Caco-2 (cell line): ENCODE measurements at regions not wholly inside any gene's neighbourhood (a gene's known extent, or its start where the extent isn't known, plus 50 kb on each side); places are given as distances from the start of the nearest gene placed in this dataset.

ENCODE experiments used
- BruUV-seq: library from RNA; stranded (reverse); fragments of 400-500 nt; replicated peaks from 2 replicates; lab custom pipeline; 2021; lab: Mats Ljungman, UMichigan
- CTCF ChIA-PET: fragments of 300-600 bp; sonication (Branson Sonifier 250); formaldehyde crosslinking; loops from one replicate; lab custom pipeline; 2022; ENCODE audit warnings: antibody characterized with exemption; lab: Charles Lee
- POLR2A ChIA-PET: fragments of 300-600 bp; sonication (Branson Sonifier 250); formaldehyde crosslinking; loops from one replicate; lab custom pipeline; 2022; ENCODE audit warnings: antibody characterized with exemption; lab: Charles Lee
- DNase-seq, 2 experiments: peaks; one replicate each; pipeline versions ENCODE4 v3.0.0 to v3.0.0-alpha.2; 2020 to 2022
- H3K27me3 ChIP-seq: replicated peaks from 2 replicates; pipeline ENCODE4 v1.6.0; 2011; ENCODE audit warnings: low read length; ENCODE audit not compliant: control insufficient read depth, insufficient read depth
- H3K36me3 ChIP-seq: 2 replicates; pipeline ENCODE4 v1.5.1; 2011; ENCODE audit warnings: low read length; ENCODE audit not compliant: control insufficient read depth, insufficient read depth
- H3K4me1 ChIP-seq: fragments of 250-450 bp; sonication (Bioruptor Pico); 2 replicates; pipeline ENCODE4 v1.5.1; 2020; ENCODE audit warnings: mild to moderate bottlenecking
- H3K4me3 ChIP-seq: 2 replicates; pipeline ENCODE4 v1.5.1; 2011; ENCODE audit warnings: low read depth, mild to moderate bottlenecking, control low read depth, low read length
- H3K9me3 ChIP-seq: fragments of 250-450 bp; sonication (Bioruptor Pico); 2 replicates; pipeline ENCODE4 v1.5.1; 2020; ENCODE audit warnings: mild to moderate bottlenecking, moderate library complexity
- H3K27ac Mint-ChIP-seq: one replicate; pipeline ENCODE4 v1.8.0; 2022; ENCODE audit warnings: mixed read lengths; ENCODE audit not compliant: unreplicated experiment
- H3K27me3 Mint-ChIP-seq: one replicate; pipeline ENCODE4 v1.8.0; 2022; ENCODE audit warnings: mixed read lengths; ENCODE audit not compliant: insufficient read depth, unreplicated experiment
- H3K36me3 Mint-ChIP-seq: one replicate; pipeline ENCODE4 v1.8.0; 2022; ENCODE audit warnings: mild to moderate bottlenecking, mixed read lengths; ENCODE audit not compliant: insufficient read depth, unreplicated experiment
- H3K4me1 Mint-ChIP-seq: one replicate; pipeline ENCODE4 v1.8.0; 2022; ENCODE audit warnings: low read depth, mixed read lengths; ENCODE audit not compliant: unreplicated experiment
- H3K4me3 Mint-ChIP-seq: one replicate; pipeline ENCODE4 v1.8.0; 2022; ENCODE audit warnings: mild to moderate bottlenecking, moderate library complexity, mixed read lengths; ENCODE audit not compliant: unreplicated experiment
- H3K9me3 Mint-ChIP-seq: one replicate; pipeline ENCODE4 v1.8.0; 2022; ENCODE audit warnings: mixed read lengths; ENCODE audit not compliant: unreplicated experiment
- intact Hi-C: fragments of 100-400 bp; cut with micrococcal nuclease; formaldehyde crosslinking; loops from one replicate; pipeline ENCODE4 v1.10.0; 2022; ENCODE audit not compliant: unreplicated experiment
- TF ChIP-seq, protein P1 (sequence below), 2 experiments: fragments of 200-600 bp in 1 of 2; IDR thresholded peaks; 1 replicate in 1 of 2; 2 replicates in 1 of 2; pipeline versions ENCODE4 v1.5.1 to v1.8.0; 2011 to 2022; ENCODE audit warnings: antibody characterized with exemption in 1 of 2, control low read depth in 1 of 2, inconsistent platforms in 1 of 2, low read depth in 1 of 2, low read length in 1 of 2, mild to moderate bottlenecking in 1 of 2, moderate library complexity in 1 of 2; ENCODE audit not compliant: insufficient read depth in 1 of 2, severe bottlenecking in 1 of 2, unreplicated experiment in 1 of 2

DNA sequence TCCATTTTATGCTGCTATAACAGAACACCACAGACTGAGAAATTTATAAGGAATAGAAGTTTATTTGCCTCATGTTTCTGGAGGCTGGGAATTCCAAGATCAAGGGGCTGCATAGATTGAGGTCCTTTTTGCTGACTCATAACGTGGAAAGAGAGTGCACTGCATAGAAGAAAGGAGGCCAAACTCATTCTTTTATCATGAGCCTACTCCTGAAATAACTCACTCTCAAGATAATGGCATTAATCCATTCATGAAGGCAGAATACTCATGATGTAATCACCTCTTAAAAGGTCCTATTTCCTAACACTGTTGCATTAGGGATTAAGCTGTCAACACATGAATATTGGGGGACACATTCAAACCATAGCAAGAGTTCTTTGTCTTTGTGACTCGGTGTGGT, 60.0 kb upstream of the FBXO33 start:
- Histone ChIP-seq H3K9me3 (no peaks in the 10 kb centered on the region), H3K36me3 (no peaks in the 10 kb centered on the region), H3K4me1 (peaks cover 9% of the 10 kb centered on the region; the same call in 1 of the 2 replicates), H3K27me3 (no peaks in the 10 kb centered on the region), H3K4me3 (no peak overlapping the region)
- Mint-ChIP-seq H3K27me3 (no peaks in the 10 kb centered on the region), H3K4me1 (peaks cover 11% of the 10 kb centered on the region), H3K4me3 (no peak overlapping the region), H3K27ac (peak overlapping the region; percentile 55), H3K36me3 (no peaks in the 10 kb centered on the region), H3K9me3 (peaks cover 16% of the 10 kb centered on the region)
- TF ChIP-seq, protein P1, sequence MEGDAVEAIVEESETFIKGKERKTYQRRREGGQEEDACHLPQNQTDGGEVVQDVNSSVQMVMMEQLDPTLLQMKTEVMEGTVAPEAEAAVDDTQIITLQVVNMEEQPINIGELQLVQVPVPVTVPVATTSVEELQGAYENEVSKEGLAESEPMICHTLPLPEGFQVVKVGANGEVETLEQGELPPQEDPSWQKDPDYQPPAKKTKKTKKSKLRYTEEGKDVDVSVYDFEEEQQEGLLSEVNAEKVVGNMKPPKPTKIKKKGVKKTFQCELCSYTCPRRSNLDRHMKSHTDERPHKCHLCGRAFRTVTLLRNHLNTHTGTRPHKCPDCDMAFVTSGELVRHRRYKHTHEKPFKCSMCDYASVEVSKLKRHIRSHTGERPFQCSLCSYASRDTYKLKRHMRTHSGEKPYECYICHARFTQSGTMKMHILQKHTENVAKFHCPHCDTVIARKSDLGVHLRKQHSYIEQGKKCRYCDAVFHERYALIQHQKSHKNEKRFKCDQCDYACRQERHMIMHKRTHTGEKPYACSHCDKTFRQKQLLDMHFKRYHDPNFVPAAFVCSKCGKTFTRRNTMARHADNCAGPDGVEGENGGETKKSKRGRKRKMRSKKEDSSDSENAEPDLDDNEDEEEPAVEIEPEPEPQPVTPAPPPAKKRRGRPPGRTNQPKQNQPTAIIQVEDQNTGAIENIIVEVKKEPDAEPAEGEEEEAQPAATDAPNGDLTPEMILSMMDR (IDR thresholded peaks at IDR 0.05; ENCODE audit: insufficient read depth in 1 of 2, low read depth in 1 of 2, low read length in 1 of 2, severe bottlenecking in 1 of 2, unreplicated experiment in 1 of 2), result no peak
- BruUV-seq, result no TSS peak
- intact Hi-C loops, result loop anchor here (5.0 to 10.0 kb wide), 3 partner anchors 90 to 495 kb away; no protein-coding TSS in a partner anchor
- POLR2A ChIA-PET, result no interaction called here
- no peak for DNase-seq
- CTCF ChIA-PET, result no interaction called here

DNA sequence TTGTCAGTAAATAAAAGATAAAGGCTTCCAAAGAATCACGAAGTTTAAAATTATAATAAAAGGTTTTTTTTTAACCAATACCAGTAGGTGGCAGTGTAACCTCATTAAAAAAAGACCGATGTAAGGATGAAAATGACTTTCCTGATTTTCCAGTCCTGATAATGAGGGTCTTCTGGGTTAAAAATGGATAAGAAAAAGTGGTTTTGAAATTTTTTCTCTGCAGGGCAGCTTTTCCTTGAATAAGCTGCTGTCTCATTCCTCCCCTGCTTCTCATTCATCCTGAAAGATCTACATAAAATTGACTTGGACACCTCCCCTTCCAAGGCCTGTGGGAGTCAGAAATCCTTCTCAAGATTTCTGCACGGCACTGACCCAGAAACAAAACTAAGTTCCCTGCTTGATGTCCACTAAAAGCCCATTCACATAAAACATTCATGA, 58.9 kb upstream of the FBXO33 start:
- peaks cover 11% of the 10 kb centered on the region for H3K4me1 Mint-ChIP-seq
- ChIA-PET CTCF (no interaction called here), POLR2A (no interaction called here)
- H3K4me1 ChIP-seq, result peaks cover 9% of the 10 kb centered on the region; the same call in 1 of the 2 replicates
- no peaks in the 10 kb centered on the region for H3K9me3 ChIP-seq
- H3K27me3 Mint-ChIP-seq, result no peaks in the 10 kb centered on the region
- H3K9me3 Mint-ChIP-seq, result peaks cover 13% of the 10 kb centered on the region
- H3K4me3 Mint-ChIP-seq, result no peak overlapping the region
- intact Hi-C loops, result loop anchor here (5.0 to 10.0 kb wide), 3 partner anchors 91 to 496 kb away; no protein-coding TSS in a partner anchor
- TF ChIP-seq, protein P1 (IDR thresholded peaks at IDR 0.05; ENCODE audit: insufficient read depth in 1 of 2, low read depth in 1 of 2, low read length in 1 of 2, severe bottlenecking in 1 of 2, unreplicated experiment in 1 of 2), result peak; percentile 22 to 36
- no peaks in the 10 kb centered on the region for H3K27me3 ChIP-seq
- BruUV-seq, result no TSS peak
- DNase-seq, result peak in 1 of 2 experiments; percentile 43
- H3K4me3 ChIP-seq, result no peak overlapping the region
- H3K36me3 ChIP-seq, result no peaks in the 10 kb centered on the region
- H3K27ac Mint-ChIP-seq, result peak overlapping the region; percentile 55
- no peaks in the 10 kb centered on the region for H3K36me3 Mint-ChIP-seq

DNA sequence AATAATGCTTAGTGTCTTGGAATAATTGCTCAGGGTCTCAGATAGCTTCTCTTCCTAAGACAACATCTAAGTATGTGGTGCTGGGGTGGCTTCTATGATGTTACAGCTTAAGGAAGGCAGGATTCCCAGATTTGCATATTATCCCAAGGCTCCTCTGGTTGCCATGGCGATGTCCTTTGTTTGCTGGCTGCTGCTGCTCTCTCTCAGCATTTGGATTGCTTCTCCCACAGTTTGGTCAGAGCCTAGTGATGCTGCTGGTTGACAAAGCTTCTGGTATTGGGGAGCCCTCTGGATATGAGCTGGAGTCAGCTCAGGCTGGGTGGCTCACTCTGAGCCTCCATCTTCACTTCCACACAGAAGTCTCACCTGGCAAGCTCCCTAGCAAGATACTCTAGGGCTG, 56.4 kb upstream of the FBXO33 start:
- Mint-ChIP-seq H3K27me3 (no peaks in the 10 kb centered on the region), H3K27ac (no peak overlapping the region), H3K36me3 (no peaks in the 10 kb centered on the region), H3K9me3 (no peaks in the 10 kb centered on the region), H3K4me3 (no peak overlapping the region), H3K4me1 (peaks cover 11% of the 10 kb centered on the region)
- Histone ChIP-seq H3K9me3 (no peaks in the 10 kb centered on the region), H3K4me1 (peaks cover 9% of the 10 kb centered on the region; the same call in 1 of the 2 replicates), H3K27me3 (no peaks in the 10 kb centered on the region), H3K4me3 (no peak overlapping the region), H3K36me3 (no peaks in the 10 kb centered on the region)
- POLR2A ChIA-PET, result interaction anchor here (0.6 kb wide), 1 partner anchor 516 kb away, joined by 4 read pairs; no protein-coding TSS in a partner anchor
- intact Hi-C loops, result no loop called here
- DNase-seq, result no peak
- TF ChIP-seq, protein P1 (IDR thresholded peaks at IDR 0.05; ENCODE audit: insufficient read depth in 1 of 2, low read depth in 1 of 2, low read length in 1 of 2, severe bottlenecking in 1 of 2, unreplicated experiment in 1 of 2), result no peak
- CTCF ChIA-PET, result no interaction called here
- no TSS peak for BruUV-seq
